Neural progenitor cell (in vitro differentiated cells): ENCODE measurements at regions not wholly inside any gene's neighbourhood (a gene's known extent, or its start where the extent isn't known, plus 50 kb on each side); places are given as distances from the start of the nearest gene placed in this dataset.

Experiments used
- DNase-seq: peaks from one replicate; pipeline ENCODE4 v3.0.0-alpha.2; 2016; ENCODE audit warnings: low spot score
- H2AFZ ChIP-seq: fragments of 200-600 bp; sonication (generic); replicated peaks from 2 replicates; pipeline ENCODE4 v1.6.1; 2016; ENCODE audit warnings: antibody characterized with exemption
- H3F3A ChIP-seq: fragments of 200-600 bp; sonication (generic); 2 replicates; pipeline ENCODE4 v1.6.1; 2016; ENCODE audit warnings: antibody characterized with exemption, low read depth
- H3K27ac ChIP-seq: fragments of 200-600 bp; sonication (generic); 2 replicates; pipeline ENCODE4 v1.5.1; 2016; ENCODE audit warnings: mild to moderate bottlenecking
- H3K27me3 ChIP-seq: fragments of 200-600 bp; sonication (generic); 2 replicates; pipeline ENCODE4 v1.6.1; 2016; ENCODE audit warnings: mild to moderate bottlenecking, moderate library complexity
- H3K36me3 ChIP-seq: fragments of 200-600 bp; sonication (generic); 2 replicates; pipeline ENCODE4 v1.5.1; 2016
- H3K4me1 ChIP-seq: fragments of 200-600 bp; sonication (generic); 2 replicates; pipeline ENCODE4 v1.6.1; 2016; ENCODE audit warnings: mixed run types
- H3K4me2 ChIP-seq: fragments of 200-600 bp; sonication (generic); 2 replicates; pipeline ENCODE4 v1.6.1; 2016
- H3K4me3 ChIP-seq: fragments of 200-600 bp; sonication (generic); 2 replicates; pipeline ENCODE4 v1.5.1; 2016
- H3K79me2 ChIP-seq: fragments of 200-600 bp; sonication (generic); 2 replicates; pipeline ENCODE4 v1.6.1; 2016; ENCODE audit warnings: low read depth
- H3K9ac ChIP-seq: fragments of 200-600 bp; sonication (generic); 2 replicates; pipeline ENCODE4 v1.6.1; 2016
- H3K9me3 ChIP-seq: fragments of 200-600 bp; sonication (generic); 2 replicates; pipeline ENCODE4 v1.5.1; 2016; ENCODE audit warnings: low read depth
- H4K20me1 ChIP-seq: fragments of 200-600 bp; sonication (generic); 2 replicates; pipeline ENCODE4 v1.6.1; 2016; ENCODE audit warnings: low read depth
- H3K27ac Mint-ChIP-seq: 3 replicates; pipeline ENCODE4 v1.8.0; 2021; ENCODE audit warnings: mixed read lengths
- H3K27me3 Mint-ChIP-seq: 2 replicates; pipeline ENCODE4 v1.8.0; 2022; ENCODE audit warnings: low read depth, mild to moderate bottlenecking, inconsistent platforms, moderate library complexity, mixed read lengths; ENCODE audit not compliant: insufficient read depth
- H3K36me3 Mint-ChIP-seq: 3 replicates; pipeline ENCODE4 v1.8.0; 2021; ENCODE audit warnings: mixed read lengths
- H3K4me1 Mint-ChIP-seq: 3 replicates; pipeline ENCODE4 v1.8.0; 2021; ENCODE audit warnings: mixed read lengths
- H3K4me3 Mint-ChIP-seq: 3 replicates; pipeline ENCODE4 v1.8.0; 2021; ENCODE audit warnings: mild to moderate bottlenecking, moderate library complexity, mixed read lengths
- H3K9me3 Mint-ChIP-seq: 3 replicates; pipeline ENCODE4 v1.8.0; 2020; ENCODE audit warnings: mixed read lengths
- EZH2 ChIP-seq: fragments of 200-600 bp; sonication (generic); IDR thresholded peaks from 2 replicates; pipeline ENCODE4 v1.6.1; 2017; ENCODE audit warnings: antibody characterized with exemption, mild to moderate bottlenecking, moderate library complexity
- EZH2phosphoT487 ChIP-seq: fragments of 200-600 bp; sonication (generic); IDR thresholded peaks from 2 replicates; pipeline ENCODE4 v1.6.1; 2017; ENCODE audit warnings: antibody characterized with exemption
- TF ChIP-seq, protein P1 (sequence below): fragments of 200-600 bp; sonication (generic); IDR thresholded peaks from 2 replicates; pipeline ENCODE4 v1.5.1; 2017; ENCODE audit warnings: antibody characterized with exemption, mild to moderate bottlenecking

DNA sequence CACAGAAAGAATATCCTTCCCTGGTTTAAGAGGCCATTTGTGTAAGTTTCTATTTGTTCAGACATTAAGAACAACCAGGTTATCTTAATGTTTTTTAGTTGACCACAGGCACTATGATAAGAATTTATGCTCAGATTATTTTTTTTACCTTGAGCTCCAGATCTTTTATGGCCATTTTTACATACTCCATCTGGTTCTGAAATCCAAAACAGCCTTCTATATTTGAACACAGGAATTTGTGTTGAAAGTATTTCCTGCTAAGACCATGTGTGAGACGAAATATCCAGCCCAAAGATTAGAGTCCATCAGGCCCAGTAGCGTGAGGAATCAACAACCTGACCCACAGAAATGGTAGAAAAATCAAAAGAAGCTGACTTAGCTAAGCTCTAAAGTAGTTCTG, 569.9 kb upstream of the FAT3 start:
- H3K79me2 ChIP-seq: no peaks in the 10 kb centered on the region
- H3K27ac ChIP-seq: no peak overlapping the region
- H3K4me1 ChIP-seq: no peaks in the 10 kb centered on the region
- DNase-seq: no peak
- Mint-ChIP-seq H3K4me3 (no peak overlapping the region), H3K27ac (no peak overlapping the region), H3K36me3 (no peaks in the 10 kb centered on the region), H3K27me3 (no peaks in the 10 kb centered on the region), H3K9me3 (no peaks in the 10 kb centered on the region), H3K4me1 (no peaks in the 10 kb centered on the region)
- H3K9ac ChIP-seq: no peak overlapping the region
- no peaks in the 10 kb centered on the region for H3K36me3 ChIP-seq
- no peaks in the 10 kb centered on the region for H3K9me3 ChIP-seq
- no peaks in the 10 kb centered on the region for H4K20me1 ChIP-seq
- no peak overlapping the region for H3K4me3 ChIP-seq
- H3K27me3 ChIP-seq: no peaks in the 10 kb centered on the region
- TF ChIP-seq EZH2phosphoT487 (no peak), EZH2 (no peak)
- TF ChIP-seq, protein P1, sequence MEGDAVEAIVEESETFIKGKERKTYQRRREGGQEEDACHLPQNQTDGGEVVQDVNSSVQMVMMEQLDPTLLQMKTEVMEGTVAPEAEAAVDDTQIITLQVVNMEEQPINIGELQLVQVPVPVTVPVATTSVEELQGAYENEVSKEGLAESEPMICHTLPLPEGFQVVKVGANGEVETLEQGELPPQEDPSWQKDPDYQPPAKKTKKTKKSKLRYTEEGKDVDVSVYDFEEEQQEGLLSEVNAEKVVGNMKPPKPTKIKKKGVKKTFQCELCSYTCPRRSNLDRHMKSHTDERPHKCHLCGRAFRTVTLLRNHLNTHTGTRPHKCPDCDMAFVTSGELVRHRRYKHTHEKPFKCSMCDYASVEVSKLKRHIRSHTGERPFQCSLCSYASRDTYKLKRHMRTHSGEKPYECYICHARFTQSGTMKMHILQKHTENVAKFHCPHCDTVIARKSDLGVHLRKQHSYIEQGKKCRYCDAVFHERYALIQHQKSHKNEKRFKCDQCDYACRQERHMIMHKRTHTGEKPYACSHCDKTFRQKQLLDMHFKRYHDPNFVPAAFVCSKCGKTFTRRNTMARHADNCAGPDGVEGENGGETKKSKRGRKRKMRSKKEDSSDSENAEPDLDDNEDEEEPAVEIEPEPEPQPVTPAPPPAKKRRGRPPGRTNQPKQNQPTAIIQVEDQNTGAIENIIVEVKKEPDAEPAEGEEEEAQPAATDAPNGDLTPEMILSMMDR: no peak
- H2AFZ ChIP-seq: no peak overlapping the region
- no peak overlapping the region for H3K4me2 ChIP-seq
- no peaks in the 10 kb centered on the region for H3F3A ChIP-seq

DNA sequence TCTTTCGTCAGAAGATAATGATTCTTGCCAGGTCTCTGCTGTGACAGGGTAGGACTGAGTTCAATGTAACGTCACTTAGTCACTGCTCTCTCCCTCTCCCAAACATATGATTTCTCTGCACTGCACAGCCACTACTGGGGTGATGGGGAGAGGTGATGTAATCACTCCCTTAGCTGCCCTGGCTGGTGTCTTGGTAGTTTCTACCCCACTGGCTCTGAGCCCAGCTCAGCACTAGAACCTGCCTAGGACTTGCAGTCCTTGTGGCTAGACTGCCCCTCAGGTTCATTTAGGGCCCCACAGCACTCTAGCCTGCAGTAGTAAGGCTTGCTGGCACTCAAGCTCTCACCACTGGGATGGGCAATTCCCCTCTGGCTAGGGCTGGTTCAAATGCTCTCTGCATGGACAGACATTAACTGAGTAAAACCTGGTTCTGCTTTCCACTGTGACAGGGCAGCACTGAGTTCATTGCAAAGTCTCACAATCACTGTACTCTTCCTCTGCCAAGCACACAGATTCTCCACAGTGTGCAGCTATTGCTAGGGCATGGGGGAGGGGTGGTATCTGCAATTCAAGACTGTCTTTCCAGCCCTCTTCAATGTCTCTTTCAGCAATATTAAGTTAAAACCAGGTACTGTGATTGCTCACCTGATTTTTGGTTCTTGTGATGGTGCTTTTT, 571.4 kb upstream of the FAT3 start:
- no peak for DNase-seq

DNA sequence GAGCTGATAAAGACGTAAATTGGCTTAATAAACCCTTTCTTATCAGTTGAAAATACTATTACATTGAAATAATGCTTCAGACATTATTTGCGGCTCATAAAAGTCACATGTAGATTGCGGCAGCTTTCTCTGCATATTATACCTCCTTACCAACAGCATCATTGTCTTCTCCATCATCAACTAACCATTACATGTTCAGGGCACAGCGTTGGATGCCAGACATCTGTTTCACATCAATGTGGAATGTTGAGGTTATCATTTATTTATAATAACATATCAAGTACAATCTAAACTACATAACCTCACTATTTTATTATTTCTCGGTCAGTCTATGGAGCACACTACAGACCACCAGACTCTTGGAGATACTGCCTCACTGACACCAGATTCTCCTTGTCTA, 573.8 kb upstream of the FAT3 start:
- H3K27me3 Mint-ChIP-seq: no peaks in the 10 kb centered on the region
- Histone ChIP-seq H4K20me1 (no peaks in the 10 kb centered on the region), H3K9me3 (no peaks in the 10 kb centered on the region), H3K27ac (no peak overlapping the region), H2AFZ (no peak overlapping the region), H3K36me3 (no peaks in the 10 kb centered on the region), H3K4me2 (no peak overlapping the region), H3K27me3 (no peaks in the 10 kb centered on the region), H3K4me1 (no peaks in the 10 kb centered on the region), H3F3A (no peaks in the 10 kb centered on the region), H3K9ac (no peak overlapping the region), H3K79me2 (no peaks in the 10 kb centered on the region), H3K4me3 (no peak overlapping the region)
- peaks cover 4% of the 10 kb centered on the region for H3K4me1 Mint-ChIP-seq
- H3K36me3 Mint-ChIP-seq: no peaks in the 10 kb centered on the region
- no peak overlapping the region for H3K27ac Mint-ChIP-seq
- TF ChIP-seq EZH2phosphoT487: no peak
- TF ChIP-seq EZH2: no peak
- TF ChIP-seq, protein P1: no peak
- H3K9me3 Mint-ChIP-seq: no peaks in the 10 kb centered on the region
- DNase-seq: no peak
- no peak overlapping the region for H3K4me3 Mint-ChIP-seq

More for the DNA sequence above, 571.4 kb upstream of the FAT3 start:
- Mint-ChIP-seq H3K4me1 (peaks cover 3% of the 10 kb centered on the region), H3K27me3 (no peaks in the 10 kb centered on the region), H3K4me3 (no peak overlapping the region), H3K36me3 (no peaks in the 10 kb centered on the region), H3K9me3 (no peaks in the 10 kb centered on the region), H3K27ac (no peak overlapping the region)
- H3K4me2 ChIP-seq: no peak overlapping the region
- H3K79me2 ChIP-seq: no peaks in the 10 kb centered on the region
- H3K9me3 ChIP-seq: no peaks in the 10 kb centered on the region
- H4K20me1 ChIP-seq: no peaks in the 10 kb centered on the region
- H3K4me1 ChIP-seq: no peaks in the 10 kb centered on the region
- no peaks in the 10 kb centered on the region for H3F3A ChIP-seq
- H3K36me3 ChIP-seq: no peaks in the 10 kb centered on the region
- H3K27me3 ChIP-seq: no peaks in the 10 kb centered on the region
- no peak overlapping the region for H3K9ac ChIP-seq
- H2AFZ ChIP-seq: no peak overlapping the region
- H3K27ac ChIP-seq: no peak overlapping the region
- TF ChIP-seq EZH2phosphoT487 (no peak), EZH2 (no peak)
- TF ChIP-seq, protein P1: no peak
- H3K4me3 ChIP-seq: no peak overlapping the region
